HG03135 (cell line): ENCODE measurements at regions not wholly inside any gene's neighbourhood (a gene's known extent, or its start where the extent isn't known, plus 50 kb on each side); places are given as distances from the start of the nearest gene placed in this dataset.
"Not testable (repeated sequence)": the region's sequence is repeated elsewhere in the genome, so short reads cannot be mapped to it uniquely, and the experiment has no call there.

Experiments used
- ATAC-seq: cut with Tn5 transposase; IDR thresholded peaks from one replicate; pipeline ENCODE4 v1.9.1; 2021; ENCODE audit warnings: mild to moderate bottlenecking, moderate library complexity; ENCODE audit not compliant: unreplicated experiment

DNA sequence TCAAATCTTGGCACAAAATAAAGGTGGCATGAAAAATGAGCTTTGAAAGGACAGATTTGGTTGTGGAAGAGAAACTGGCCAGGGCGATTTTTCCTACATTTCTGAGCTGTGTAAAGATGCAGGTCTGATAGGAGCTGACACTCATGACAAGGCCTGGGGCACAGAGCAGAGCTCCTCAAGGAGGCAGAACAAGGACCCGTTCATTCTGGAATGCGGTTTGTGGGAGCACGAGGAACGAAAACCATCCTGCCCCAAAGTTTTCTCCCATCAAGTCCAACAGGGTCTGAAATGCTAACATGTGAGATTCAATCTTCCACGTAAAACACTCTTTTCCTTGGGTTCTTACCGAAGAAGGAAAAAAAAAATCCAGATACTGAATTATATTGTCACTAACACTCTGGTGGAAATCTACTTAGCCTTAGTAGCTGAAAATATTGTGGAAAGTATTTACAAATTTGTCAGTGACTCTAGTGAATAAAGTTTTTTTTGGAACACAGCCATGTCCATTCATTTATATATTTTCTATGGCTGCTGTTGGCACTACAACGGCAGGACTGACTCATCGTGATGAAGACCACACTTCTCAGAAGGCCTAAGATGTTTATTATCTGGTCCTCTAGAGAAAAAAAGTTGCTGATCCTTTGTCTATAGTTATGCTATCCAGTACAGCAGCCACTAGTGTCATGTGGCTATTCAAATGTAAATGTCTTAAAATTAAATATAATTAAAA, 215.7 kb downstream of the BAMBI start:
- no peak for ATAC-seq

- ATAC-seq, result no peak
Measured at GRCh38 chr10:28894146-28894545, 216.8 kb downstream of the BAMBI start.

DNA sequence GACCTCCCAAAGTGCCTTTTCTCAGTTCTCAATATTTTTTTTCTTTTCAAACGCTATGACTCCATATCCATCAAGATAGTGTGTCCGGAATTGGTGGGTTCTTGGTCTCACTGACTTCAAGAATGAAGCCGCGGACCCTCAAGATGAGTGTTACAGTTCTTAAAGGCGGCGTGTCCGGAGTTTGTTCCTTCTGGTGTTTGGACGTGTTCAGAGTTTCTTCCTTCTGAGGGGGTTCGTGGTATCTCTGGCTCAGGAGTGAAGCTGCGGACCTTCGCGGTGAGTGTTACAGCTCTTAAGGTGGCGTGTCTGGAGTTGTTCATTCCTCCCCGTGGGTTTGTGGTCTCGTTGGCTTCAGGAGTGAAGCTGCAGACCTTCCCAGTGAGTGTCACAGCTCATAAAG, 218.3 kb downstream of the BAMBI start:
- ATAC-seq, result not testable (repeated sequence)

- ATAC-seq, result not testable (repeated sequence)
Measured at GRCh38 chr10:28896791-28897409, 219.6 kb downstream of the BAMBI start.

- no peak for ATAC-seq
Measured at GRCh38 chr10:28897617-28898464, 220.5 kb downstream of the BAMBI start.

DNA sequence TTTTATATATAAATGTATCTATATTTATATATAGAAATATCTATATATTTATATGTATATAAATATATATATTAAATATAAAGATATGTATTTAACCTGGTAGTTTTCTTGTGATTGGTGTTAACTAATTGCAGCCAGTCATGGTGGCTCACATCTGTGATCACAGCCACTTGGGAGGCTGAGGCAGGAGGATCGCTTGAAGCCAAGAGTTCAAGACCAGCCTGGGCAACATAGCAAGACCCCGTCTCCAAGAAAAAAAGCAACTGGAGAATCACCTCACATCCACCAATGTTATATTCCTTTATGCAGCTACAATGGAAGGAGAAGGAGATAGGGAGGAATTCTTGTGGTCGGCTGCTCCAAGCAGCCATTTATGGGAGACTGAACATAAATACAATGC, 224.9 kb downstream of the BAMBI start:
- no peak for ATAC-seq

DNA sequence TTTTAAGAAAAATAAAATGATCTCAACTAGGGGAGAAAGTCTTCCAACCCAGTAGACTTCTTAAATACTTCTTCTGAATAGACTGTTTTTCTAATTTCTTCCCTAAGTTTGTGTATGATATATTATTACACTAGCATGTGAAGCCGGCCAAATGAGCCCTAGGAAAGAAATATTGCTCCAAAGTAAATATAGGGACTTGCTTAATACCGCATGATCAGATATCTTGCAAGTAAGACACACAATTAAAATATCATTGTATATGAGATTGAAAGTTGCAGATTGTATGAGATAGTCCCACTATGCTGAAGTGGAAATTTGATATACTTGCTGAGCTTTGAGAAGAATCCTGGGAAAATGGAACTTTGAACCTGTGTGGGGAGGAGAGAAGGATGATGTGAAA, 225.7 kb downstream of the BAMBI start:
- ATAC-seq, result no peak

DNA sequence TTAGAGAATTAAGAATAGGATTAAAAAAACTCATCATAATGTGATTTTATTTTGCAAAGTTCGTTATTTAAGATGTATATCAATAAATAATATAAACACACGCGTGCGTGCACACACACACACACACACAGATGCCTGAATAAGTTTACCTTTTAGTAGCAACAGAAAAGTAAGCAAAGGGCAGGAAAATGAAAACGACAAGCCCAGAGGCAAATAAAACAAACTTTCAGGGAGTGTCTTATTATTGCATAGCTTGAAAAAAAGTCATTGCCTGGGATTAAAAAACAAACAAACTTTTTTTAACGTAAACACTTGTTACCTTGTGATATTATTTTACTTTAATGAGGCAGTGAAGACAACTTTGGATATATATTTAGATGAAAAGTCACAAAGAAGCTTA, 226.4 kb downstream of the BAMBI start:
- ATAC-seq, result no peak

GRCh38 chr10:28905371-28905770, 228.1 kb downstream of the BAMBI start:
- ATAC-seq, result no peak

DNA sequence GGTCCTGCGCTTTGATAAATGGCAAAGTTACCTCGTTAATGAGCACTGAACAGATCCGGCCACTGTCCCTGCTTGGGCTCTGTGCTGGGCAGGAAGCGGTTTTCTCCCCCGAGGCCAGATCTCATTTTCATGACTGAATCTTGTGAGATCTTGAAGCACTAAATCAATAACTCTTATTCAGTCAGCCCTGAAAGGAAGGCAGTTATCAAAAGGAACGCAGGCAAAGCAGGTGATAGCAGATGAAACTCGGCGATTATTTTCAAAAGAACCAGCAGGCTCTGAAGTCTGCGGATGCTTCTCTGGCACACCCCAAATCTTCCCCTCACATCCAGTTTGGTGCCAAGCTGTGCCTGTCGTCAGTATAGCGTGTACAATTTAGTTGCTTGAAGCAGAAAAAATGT, 228.7 kb downstream of the BAMBI start:
- no peak for ATAC-seq

GRCh38 chr10:28906415-28906814, 229.1 kb downstream of the BAMBI start:
- no peak for ATAC-seq

GRCh38 chr10:28906934-28907333, 229.6 kb downstream of the BAMBI start:
- ATAC-seq, result no peak

- no peak for ATAC-seq
Measured at GRCh38 chr10:28909875-28910274, 232.6 kb downstream of the BAMBI start.

DNA sequence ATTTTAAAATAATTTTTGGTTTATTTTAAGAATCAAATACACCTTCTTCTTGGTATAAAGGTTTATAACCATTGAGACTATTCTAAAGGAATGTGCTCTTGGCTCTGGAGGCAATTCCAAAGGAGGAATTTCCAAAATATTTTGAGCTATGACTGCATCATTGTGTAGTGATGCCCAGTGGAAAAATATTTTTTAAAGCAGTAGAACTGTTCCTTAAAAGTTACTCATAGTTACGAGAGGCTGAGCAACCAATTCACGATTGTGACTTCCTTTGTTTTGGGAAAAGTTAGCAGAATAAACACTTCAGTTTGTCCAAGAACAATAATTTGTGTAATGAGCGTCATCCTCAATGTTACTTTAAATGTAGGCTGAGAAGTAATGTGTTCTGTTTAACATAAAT, 233.6 kb downstream of the BAMBI start:
- no peak for ATAC-seq

DNA sequence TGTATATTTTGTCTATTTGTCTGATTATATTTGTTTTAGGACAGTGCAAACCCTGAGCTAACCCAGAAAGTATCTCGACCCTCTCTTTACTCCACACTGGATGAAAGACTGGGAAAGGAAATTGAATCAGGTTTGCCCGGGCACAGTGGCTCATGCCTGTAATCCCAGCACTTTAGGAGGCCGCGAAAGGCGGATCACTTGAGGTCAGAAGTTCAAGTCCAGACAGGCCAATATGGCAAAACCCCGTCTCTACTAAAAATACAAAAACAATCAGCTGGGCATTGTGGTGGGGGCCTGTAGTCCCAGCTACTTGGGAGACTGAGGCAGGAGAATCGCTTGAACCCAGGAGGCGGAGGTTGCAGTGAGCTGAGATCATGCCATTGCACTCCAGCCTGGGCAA, 234.2 kb downstream of the BAMBI start:
- ATAC-seq, result not testable (repeated sequence)

DNA sequence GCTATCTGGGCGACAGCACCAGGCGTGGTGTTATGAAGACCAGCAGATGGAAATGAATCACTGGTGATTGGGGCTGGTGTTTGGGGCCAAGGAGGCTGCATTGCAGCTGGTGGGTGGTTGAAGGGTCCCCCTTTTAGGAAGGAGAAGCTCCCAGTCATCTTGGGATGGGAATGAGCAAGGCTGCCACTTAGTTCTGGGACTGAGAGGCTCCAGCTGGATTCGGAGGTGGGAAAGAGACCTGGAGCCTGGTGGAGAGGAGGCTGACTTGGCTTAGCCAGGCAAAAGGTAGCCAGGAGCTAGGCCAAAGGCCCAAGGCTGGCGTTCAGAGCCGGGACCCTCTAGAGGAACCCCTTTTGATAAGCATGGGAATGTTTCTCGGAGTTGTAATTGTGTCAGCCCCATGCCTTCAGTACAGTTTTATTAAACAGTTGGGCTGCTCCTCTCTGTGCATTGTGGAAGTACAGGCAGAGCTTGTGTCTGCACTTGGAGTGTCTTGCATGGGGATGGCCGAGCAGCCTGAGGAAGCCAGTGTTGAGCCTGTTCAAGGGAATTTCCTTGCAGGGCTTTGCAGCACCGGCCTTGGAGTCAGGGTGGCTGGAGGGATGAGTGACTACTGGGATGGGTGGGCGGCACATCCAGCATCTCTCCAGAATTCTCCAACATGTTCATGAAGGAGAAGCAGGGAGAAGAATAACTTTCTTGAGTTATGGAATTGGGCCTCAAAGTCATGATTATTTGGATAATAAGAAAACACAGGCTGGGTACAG, 234.9 kb downstream of the BAMBI start:
- ATAC-seq, result no peak

DNA sequence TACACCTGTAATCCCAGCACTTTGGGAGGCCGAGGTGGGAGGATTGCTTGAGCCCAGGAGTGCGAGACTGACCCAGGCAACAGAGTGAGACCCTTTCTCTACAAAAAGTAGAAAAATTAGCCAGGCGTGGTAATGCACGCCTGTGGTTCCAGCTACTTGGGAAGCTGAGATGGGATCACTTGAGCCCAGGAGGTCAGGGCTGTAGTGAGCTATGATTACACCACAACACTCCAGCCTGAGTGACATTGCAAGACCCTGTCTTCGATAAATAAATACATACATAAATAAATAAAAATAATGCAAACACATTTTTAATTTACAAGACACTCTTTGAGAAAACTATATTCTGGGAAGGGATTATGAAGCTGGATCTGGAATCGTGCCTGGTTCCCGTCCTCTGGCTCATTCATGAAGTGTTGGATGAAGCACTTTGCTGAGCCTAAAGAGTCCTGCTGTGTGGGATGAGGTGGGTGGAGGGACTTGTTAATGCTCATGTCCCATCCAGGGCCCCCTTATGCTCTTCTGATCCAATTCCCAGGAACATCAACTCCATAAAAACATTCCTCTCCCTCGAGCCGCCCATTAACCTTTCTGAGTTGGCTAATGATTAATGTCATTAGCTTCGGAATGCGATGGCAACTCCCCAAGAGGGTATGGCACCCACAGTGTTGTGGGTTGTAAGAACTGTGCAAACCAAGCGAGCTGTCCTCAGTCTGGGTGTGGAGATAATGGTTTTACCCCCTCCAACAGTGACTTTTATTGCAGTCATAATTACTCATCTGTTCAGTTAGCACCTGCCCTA, 236.3 kb downstream of the BAMBI start:
- ATAC-seq, result no peak

DNA sequence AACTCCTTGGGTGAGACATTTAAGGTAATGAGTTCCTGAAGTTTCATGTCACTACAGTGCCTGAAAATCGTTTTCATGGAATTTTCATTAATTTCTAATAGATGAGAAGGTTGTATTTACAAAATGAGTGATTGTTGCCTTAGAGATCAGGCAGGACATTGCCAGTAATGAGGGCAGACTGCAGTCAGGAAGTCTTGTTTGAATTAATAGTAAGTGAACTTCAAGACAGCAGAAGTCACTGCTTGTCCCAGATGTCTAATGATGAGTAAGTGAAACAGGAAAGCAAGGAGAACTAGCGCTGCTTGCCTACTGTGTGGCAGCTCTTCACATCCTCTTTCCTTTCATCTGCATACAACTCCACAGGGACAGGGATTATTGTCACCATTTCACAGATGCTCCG, 237.4 kb downstream of the BAMBI start:
- ATAC-seq, result no peak

- ATAC-seq, result no peak
Measured at GRCh38 chr10:28915989-28916588, 238.8 kb downstream of the BAMBI start.

DNA sequence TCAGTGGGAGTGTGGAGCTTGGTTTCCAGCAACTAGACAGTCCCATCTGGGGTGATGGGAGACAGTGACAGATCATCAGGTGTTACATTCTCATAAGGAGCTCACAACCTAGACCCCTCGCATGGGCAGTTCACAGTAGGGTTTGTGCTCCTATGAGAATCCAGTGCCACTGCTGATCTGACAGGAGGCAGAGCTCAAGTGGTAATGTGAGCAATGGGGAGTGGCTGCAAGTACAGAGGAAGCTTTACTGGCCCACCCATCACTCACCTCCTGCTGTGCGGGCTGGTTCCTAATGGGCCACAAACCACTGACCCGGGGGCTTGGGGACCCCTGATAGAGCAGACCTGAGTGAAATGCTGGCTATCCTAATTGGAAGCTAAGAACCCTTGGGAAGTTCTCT, 242.8 kb downstream of the BAMBI start:
- no peak for ATAC-seq
